ENCODE measurements at regions not wholly inside any gene's neighbourhood (a gene's known extent, or its start where the extent isn't known, plus 50 kb on each side); places are given as distances from the start of the nearest gene placed in this dataset.

DNA sequence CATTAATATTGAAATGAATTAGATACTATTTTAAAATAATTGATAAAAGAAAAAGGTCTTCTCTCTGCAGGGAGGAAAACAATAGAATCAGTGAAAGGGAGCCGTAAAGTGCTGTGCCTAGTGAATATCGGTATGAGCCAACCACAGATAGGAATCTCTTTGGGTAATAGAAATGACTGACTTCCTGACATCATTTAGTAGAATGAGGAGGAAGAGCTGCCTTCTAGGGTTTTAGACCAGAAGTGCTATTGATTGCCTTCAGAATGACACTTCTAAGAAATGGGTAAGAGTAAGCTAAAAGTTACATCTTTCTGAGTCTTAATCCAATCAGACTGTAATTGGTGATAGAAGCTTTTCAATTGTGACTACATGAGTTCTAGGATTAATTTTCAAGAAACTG is 134.0 kb upstream of the MAP9 start:
- DNase-seq = no peak

DNA sequence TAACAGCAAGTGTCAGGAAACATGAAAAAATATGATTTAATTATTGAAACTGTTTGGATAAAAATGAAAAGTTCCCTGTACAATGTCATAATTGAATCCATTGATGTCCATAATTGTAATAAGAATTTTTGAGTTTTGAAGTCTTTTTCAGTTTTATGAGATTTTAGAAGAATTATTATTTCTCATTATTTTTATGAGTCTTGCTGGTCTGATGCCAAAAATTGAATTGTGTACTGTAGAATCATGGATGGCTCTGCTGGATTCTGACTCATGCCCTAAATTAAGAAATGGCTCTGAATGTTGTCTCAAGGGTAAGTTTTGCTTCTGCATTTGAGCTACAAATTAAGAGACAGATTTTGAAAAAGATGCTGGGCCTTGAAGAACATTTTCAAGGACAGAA is 132.8 kb upstream of the MAP9 start:
- DNase-seq = no peak

DNA sequence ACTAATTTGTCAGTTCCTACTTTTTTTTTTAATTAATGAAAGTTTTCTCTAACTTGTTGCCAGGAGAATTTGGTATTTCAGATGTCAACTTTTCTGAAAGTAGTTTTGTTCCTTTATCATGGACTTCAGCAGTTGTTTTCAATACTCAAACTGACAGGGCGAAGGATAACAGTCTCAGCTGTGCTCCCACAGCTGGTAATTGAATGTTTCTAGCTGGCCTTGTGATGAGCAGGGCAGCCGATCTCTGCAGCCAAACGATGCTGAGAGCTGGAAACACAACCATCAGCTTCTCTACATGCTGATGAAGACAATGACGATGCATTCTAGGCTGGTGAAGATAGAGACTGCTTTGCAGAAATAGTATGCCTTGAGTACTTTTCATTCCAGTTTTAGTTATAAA is 130.0 kb upstream of the MAP9 start:
- DNase-seq = no peak

DNA sequence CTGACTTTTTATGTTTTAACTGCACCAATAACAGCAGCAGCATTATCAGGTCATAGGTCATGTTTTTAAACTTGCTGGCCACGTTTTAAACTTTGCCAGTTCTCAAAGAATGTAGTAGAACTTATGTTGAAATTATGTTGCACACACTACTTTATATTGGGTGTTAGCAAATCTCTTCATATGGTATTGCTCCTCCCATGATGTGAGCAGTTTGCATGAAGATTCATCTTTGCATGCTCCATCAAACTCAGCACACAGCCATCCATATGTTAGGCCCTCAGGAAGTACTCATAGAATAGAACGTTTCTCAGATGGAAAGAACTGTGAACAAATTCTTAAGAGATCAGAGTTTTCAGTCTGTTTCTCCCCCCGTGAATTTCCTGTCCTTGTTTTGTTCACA is 128.6 kb upstream of the MAP9 start:
- DNase-seq = no peak

DNA sequence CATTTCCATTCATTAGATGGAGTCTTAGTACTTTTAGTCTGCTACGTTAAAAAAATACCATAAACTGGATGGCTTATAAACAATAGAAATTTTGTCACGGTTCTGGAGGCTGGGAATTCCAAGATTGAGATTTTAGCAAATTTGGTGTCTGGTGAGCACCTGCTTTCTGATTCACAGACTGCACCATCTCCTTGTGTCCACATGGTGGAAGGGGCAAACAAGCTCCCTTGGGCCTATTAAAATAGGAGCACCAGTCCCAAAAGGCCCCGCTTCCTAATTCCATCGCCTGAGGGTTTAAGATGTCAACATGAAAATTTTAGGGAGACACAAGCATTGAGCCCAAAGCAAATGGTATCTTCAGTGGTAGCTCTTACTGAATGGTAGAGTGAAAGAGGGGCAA is 120.5 kb upstream of the MAP9 start:
- no peak for DNase-seq

DNA sequence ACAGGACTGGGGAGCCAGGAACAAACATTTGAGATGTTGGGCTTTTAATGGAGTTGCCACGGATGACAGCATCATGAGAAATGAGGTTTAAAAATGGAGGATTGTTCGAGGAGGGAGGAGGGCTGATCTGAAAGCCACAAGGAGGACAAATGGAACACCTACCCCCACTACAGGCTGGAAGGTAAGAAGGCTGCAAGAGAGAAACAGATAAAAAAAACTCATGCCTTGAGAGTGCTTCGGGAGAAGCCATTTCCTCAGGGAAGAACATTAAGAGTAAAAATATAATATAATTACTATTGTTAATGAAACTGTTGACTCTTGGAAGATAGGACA is 119.5 kb upstream of the MAP9 start:
- DNase-seq = no peak

DNA sequence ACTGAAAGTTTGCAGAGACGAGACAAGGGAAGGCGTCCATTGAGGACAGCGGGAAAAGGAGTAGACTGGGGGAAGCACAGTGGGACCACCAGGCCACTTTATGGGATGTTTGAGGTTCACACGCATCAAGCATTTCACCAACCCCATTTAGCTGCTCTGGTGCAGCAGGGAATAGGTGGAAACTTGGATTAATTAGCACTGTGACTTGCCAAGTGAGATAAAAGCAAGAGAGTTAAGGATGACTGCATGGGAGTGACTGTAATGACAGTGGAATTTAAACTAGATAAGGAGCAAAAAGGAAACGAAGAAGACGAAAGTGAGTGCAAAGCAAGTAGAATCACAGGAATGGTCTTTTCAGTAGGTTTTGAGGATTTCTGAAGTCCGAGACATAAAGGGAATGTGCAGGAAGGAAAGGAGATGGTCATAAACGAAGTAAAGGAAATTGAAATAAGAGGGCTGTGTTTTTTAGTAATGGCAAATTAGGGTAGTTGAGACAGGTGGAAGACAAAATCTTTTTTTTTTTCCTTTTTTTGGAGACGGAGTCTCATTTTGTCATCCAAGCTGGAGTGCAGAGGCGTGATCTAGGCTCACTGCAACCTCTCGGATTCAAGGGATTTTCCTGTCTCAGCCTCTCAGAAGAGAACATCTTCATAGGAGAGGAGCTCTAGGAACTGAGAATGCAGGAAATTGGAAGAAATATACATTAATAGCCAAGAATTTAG is 119.0 kb upstream of the MAP9 start:
- DNase-seq = no peak

DNA sequence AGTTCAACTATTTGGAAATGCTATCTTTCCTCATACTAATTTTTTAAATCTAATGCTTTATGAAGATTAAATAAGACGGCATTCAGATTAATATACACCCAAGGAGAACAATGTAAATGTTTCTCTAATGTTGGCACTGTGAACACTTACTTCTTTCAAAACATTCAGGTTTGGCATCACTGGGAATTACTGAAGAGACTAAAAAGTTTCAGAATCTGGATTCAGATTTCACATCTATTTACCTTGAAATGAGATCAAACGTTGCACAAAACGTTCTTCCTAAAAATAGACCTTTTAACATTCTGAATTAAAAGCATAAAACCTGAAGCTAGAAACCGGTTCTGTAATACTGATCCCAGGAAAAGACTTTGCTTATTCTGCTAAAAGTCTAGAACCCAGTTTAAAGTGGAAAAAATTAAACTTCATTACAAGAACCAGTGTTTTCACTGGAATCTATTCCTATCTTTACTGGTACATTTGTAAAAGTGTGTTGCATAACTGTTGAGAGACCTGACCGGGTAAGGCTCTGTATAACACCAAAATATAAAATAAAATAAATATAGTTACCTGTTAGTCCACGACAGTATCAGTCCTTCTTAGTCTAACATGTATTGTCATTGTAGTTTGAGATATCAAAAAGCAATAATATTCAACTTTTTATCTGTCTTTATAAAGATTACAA is 117.4 kb upstream of the MAP9 start:
- no peak for DNase-seq

DNA sequence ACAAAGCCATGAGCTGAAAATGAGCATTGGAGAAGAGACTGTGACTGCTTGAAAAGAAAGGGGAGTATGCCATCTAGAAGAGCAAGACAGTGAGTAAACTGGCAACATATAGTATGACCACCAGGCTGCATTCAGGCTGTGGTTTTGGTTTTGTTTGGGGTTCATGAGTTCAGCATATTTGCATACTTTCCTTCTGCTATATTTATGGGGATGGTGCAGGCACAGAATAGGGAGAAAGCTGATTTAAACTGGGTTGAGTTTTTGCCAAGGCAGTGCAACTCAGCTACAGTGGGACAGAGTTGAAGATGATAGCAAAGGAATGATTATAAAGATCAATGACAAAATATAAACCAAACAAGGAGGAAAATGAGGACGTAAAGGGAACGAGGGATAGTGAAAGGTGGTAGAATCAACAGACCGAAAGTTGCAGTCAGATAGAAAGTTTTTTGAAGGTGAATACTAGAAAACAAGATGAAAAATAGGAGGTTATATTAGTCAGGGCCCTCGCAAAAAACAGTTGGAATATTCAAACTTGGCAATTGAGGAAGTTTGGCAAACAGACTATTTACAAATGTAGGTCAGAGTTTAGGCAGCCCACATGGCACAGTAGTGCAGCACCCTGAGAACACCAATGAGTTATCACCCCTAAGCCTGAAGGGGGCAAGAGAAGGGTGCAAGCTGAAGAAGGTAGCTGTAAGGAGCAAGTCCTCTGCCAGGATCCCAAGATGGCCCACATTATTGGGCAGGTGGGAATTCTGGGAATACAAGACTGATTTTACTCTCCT is 114.8 kb upstream of the MAP9 start:
- no peak for DNase-seq

DNA sequence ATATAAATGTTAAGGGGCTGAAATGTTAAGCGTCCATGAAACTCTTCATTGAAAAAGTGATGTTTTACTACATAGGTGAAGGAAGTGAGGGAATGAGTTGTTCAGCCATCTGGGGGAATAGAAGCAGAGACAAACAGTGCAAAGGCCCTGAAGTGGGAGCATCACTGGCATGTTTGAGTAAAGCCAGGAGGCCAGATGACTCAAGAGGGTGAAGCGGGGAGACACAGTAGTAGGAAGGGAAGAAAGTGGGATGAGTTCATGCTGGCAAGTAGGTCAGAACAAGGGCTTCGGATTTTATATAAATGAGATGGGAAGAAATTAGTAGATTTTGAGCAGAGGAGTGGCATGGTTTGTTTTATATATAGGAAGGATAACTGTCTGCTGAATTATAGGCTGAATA is 112.5 kb upstream of the MAP9 start:
- no peak for DNase-seq

DNA sequence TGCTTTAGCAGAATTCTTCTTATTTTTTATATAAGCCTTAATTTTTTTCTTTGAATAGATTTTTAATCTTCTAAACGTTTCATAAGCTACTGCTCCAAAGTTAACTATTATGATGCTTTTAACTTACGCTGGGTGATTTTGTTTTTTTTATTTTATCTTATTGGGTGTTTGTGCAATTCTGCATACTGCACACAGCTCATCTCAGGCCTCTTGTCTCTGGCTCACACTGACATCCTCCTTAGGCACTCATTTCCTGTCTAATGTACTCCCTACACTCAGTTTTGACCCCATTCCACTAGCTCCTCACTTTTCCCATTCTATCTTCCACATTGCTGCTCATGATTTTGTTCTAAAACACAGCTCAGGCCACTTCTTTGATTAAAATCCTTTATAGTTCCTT is 111.9 kb upstream of the MAP9 start:
- DNase-seq = no peak

DNA sequence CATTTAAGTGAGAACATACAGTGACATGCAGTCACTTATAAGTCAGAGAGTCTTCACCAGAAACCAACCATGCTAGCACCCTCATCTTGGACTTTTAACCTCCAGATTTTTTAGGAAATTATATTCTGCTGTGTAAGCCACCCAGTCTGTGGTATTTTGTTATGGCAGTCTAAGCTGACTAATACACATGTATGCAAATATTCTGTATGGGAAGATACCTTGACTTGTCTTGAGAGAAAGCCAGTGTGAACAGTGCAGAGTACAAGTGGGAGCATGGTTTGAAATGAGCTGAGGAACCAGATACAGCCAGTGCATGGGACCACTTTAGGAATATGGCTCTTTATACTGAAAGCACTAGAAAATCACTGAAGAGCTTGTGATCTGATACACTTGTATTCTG is 110.4 kb upstream of the MAP9 start:
- DNase-seq = no peak

DNA sequence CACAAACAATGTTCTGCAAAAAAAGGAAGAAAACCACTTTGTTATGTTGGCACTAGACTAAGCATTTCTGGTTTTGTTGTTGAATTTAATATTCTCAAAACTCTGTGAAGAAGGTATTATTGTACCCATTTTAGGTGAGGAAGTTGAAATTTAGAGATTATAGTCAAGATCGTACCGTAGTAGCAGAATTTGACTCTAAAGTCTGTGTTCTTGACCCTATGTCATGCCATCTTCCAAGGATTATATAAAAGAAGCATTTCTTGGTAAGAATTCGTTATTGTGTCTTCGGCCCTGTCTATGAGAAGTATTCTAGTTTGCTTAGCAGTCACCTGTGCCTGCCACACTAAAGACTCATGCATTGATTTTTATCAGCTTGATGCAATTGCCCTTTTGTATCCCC is 104.4 kb upstream of the MAP9 start:
- DNase-seq = no peak

DNA sequence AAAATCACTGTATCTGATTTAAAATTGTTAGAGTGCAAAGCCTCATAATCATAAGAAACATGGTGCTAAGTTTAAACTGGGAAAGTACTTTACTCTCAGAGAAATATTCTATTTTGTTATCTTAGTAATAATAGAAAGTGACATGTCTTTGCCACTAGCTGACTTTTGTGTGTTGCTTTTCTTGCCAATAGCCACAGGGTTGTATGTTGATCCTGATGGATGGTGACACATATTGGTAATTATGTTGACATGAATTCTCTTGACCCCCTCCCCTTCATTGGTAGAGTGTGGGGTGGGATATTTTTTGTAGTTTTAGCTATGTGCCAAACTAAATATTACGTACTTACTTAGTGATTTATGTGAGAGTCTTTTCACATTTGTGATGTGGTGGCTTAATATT is 103.1 kb upstream of the MAP9 start:
- no peak for DNase-seq

DNA sequence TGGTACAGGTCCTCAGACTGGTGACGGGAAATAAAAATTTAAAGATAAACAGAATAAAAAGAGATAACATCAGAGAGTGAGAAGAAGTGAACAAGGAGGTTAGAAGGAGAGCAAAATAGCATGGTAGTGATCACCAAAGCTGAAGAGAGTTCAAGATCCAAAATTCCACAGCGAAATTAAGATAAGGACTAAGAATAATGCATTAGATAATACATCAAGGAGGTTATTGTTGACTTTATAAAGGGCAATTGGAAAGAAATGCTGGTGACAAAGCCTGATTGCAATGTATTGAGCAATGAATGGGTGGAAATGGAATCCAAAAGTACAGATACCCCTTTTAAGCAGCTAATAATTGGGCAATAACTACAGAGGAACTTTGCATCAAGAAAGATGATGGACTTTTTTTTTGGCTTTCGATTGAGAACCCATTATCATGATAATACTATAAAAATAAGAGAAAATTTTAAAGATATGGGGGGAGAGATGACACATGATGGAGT is 101.6 kb upstream of the MAP9 start:
- no peak for DNase-seq

DNA sequence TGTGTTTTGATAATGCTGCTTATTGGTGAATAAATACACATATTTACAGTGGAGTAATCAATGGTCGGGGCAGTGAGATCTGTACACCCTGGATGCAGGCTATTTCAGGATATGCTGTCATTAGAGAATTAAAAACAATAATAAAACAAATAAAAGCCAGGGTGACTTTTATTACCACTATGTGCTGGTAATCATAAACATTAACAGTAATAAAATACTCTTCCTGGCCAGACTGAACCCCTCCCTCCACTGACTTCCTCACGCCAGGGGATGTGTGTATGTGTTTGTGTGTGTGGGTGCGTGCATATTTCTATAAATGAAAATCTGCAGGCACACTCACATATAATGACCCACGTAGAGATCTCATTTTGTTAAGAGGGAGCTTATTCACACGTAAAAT is 98.0 kb upstream of the MAP9 start:
- no peak for DNase-seq

DNA sequence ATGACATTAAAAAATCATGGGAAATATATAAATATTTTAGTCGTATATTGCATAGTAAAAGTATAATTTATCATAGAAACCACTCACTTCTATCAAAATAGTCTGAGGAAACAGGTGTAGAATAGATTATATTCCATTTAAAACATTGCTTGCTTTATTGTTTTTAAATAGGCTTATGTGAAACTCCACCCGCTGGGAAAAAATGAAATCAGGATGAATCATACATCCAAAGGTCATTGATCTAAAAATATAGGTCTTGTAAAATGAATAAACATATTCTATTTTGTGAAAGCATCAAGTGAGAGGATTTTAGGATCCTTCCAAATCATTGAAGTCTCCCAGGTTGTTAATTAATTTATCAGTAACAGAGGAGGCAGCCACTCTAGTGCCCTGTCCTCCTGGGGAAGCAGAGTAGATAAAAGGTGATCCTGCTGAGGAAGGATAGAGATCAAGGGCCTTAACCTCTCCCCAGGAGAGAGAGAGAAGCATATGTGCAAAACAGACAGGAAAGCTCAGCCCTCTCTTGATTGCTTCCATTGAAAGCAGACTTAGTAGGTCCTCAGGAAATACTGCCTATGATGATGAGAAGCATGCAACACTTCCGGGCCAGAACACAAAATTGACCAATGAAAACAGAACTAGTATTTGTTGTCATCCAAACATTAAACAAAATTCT is 96.8 kb upstream of the MAP9 start:
- DNase-seq = no peak

DNA sequence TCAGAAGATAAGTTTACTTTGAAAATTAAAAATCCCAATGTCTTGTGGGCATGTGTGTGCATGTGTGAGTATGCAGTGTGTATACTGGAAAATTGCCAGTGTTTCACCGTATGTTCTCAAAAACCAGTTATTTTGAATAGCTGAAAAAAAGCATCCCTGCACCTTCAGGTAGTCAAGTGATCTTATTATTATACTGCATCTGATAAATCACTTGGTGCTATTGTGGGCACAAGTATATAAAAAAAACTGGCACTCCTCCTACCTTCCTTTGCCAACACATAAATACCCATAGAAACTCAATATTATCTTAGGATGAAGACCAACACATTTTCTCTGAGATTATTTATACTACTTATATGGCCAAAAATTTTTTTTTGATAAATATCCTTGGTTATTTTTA is 91.5 kb upstream of the MAP9 start:
- DNase-seq = no peak

DNA sequence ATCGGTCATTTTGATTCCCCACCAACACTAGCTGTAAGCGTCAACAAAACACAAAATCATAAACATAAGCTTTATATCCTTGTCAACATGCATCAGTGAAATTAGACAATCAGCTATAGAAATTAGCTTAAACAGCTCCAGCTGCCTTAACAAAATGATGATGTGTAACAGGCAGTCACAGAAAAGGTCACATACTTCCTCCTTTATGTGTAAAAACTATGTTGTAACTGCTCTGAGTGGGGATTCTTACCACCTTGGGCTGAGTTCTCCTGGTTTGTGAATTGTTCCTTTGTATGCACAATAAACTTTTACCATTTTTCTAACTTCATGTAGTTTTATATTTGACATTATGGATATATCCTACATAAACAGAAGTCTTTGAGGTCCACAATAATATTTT is 73.9 kb upstream of the MAP9 start:
- no peak for DNase-seq

DNA sequence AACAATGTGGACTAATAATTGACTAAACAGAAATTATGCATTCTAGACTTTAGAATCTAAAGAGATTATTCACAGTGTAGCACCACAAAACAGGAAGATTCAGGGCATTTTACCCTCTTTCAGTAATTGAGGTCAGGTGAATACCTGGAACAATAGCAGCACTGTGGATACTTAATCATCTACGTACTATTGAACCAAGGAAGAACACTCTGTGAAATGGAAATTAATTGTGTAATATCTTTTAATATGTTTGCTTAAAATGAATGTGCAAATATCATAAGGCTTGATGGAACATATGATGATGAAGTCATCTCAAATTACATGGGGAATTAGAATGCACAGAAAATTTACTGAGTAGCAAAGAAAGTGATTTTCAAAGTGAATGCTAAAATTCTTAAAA is 68.5 kb upstream of the MAP9 start:
- no peak for DNase-seq

DNA sequence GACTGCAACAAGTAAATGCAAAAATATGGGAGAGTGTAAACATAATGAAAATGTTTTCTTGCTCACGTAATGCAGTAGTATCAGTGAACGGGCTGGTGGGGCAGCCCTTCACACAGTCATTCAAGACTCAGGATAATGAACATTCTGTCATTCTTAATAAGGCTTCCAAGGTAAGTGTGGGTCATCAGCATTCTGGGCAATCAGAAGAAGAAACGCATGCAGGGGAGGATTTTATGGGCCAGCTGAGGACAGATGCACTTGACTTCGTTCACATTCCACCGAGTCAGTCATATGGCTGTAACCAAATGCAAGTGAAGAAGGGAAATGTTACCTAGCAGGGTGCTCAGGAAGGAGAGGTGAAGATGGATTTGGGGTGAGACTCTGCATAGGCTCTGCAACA is 68.0 kb upstream of the MAP9 start:
- DNase-seq = no peak

DNA sequence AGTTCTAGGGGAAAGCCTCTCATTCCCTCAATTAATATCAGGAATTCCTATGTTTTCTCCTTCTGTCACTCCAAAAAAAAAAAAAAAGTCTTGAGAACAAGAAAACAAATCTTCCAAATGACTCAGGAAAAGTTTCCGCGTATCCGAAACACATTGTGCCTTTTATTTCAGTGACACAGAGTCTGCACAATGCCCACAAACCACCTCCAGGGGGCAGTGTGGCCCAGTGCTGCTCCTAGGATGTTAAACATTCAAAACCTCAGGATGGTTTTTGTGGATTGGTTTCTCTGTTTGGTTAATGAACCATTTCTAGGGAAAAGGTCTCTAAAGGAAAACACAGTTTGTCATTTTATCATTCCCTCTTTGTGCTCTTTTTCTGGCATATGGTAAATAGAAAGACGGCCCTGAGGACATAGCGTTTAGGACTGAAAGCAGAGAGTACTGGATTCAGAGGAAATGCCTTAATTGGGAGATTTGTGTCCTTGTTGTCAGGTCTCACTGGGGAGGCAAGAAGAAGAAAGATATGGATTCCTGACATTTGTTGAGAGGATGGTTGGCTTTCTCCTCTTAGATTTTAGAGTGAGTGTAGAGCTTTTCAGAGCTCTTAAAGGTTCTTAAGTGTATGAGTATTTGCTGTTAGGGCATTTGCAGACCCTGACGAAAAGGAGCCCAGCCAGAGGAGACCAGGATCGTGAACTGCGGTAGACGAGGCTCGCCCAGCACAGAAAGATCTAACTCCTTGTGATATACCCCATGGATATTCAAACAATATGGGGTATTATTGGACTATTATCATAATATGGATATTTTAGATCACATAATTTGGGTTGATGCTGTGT is 65.7 kb upstream of the MAP9 start:
- DNase-seq = peak; percentile 23

DNA sequence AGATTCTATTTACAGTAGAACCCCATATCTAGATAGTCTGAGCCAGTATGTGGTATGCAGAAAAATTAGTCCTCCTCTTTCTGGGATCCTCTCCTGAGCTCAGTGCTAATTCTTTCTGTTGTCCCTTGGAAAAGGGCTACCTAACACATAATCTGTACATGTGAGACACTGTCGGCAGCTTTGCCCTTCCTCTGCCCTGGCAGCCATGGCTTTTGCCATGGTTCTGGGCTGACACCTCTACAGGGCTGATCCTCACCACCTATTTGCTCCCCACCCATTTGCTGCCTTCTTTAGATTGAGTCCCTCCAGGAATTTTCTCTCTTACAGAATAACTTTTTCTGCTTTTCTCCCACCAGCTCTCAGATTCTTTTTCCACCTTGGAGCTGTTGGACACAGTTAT is 64.7 kb upstream of the MAP9 start:
- no peak for DNase-seq

Data from NCI-H2171 treated with DMSO at 0.1 percent for 48 hours (cell line).